GM12878 (cell line): ENCODE measurements at regions not wholly inside any gene's neighbourhood (a gene's known extent, or its start where the extent isn't known, plus 50 kb on each side); places are given as distances from the start of the nearest gene placed in this dataset.

ENCODE experiments used
- ATAC-seq: fragments of 200-7000 bp; cut with Tn5 transposase; 3 replicates; pipeline ENCODE4 v1.9.1; 2020; ENCODE audit warnings: mild to moderate bottlenecking, moderate library complexity
- BruUV-seq: library from RNA; stranded (reverse); fragments of 400-500 nt; replicated peaks from 2 replicates; lab custom pipeline; 2021; lab: Mats Ljungman, UMichigan
- CTCF ChIA-PET: fragments of 300-600 bp; sonication (Branson Sonifier 250); formaldehyde crosslinking; extraction: SDS; loops from one replicate; lab custom pipeline; 2021; ENCODE audit warnings: inconsistent platforms; lab: Yijun Ruan, JAX
- POLR2A ChIA-PET: fragments of 350-600 bp; formaldehyde crosslinking; extraction: SDS; loops from one replicate; lab custom pipeline; 2021; ENCODE audit warnings: inconsistent platforms; lab: Charles Lee
- RAD21 ChIA-PET: fragments of 300-600 bp; sonication (Branson Sonifier 250); formaldehyde crosslinking; loops from one replicate; lab custom pipeline; 2023; ENCODE audit warnings: antibody characterized with exemption; ENCODE audit not compliant: unreplicated experiment; lab: Charles Lee
- SMC1A ChIA-PET: fragments of 300-600 bp; sonication (Branson Sonifier 250); formaldehyde crosslinking; loops from one replicate; lab custom pipeline; 2023; ENCODE audit not compliant: unreplicated experiment, uncharacterized antibody; lab: Charles Lee
- DNase-seq: peaks from one replicate; pipeline ENCODE4 v3.0.0-alpha.2; 2011; ENCODE audit warnings: low read depth, low spot score
- FAIRE-seq: peaks from 3 replicates; lab custom pipeline; 2011; peaks lifted over from hg19 to GRCh38; lab: Jason Lieb, UNC
- H2AFZ ChIP-seq: 2 replicates; pipeline ENCODE4 v1.6.0; 2011; ENCODE audit warnings: low read depth, low read length, control low read depth; ENCODE audit not compliant: control insufficient read depth
- H3K27ac ChIP-seq: 2 replicates; pipeline ENCODE4 v1.5.1; 2011; ENCODE audit warnings: control low read depth; ENCODE audit not compliant: control insufficient read depth, insufficient read depth
- H3K27me3 ChIP-seq, 2 experiments: replicated peaks in 1 of 2; 2 replicates each; pipeline versions ENCODE4 v1.6.0 to v1.6.1; 2011; ENCODE audit warnings: low read length in 1 of 2; ENCODE audit not compliant: control insufficient read depth in 2 of 2, insufficient read depth in 2 of 2
- H3K36me3 ChIP-seq, 2 experiments: 2 replicates each; pipeline ENCODE4 v1.5.1; 2011; ENCODE audit warnings: low read length in 1 of 2; ENCODE audit not compliant: control insufficient read depth in 2 of 2, insufficient read depth in 2 of 2
- H3K4me1 ChIP-seq: 2 replicates; pipeline ENCODE4 v1.6.1; 2011; ENCODE audit warnings: mild to moderate bottlenecking, low read length, moderate library complexity, mixed read lengths; ENCODE audit not compliant: control insufficient read depth, insufficient read depth
- H3K4me2 ChIP-seq: 2 replicates; pipeline ENCODE4 v1.6.0; 2011; ENCODE audit warnings: control low read depth; ENCODE audit not compliant: control insufficient read depth, insufficient read depth
- H3K4me3 ChIP-seq: fragments of 200-600 bp; sonication (generic); 2 replicates; pipeline ENCODE4 v1.5.1; 2016
- H3K79me2 ChIP-seq: 2 replicates; pipeline ENCODE4 v1.6.0; 2011; ENCODE audit warnings: low read length; ENCODE audit not compliant: control insufficient read depth, insufficient read depth
- H3K9ac ChIP-seq: 2 replicates; pipeline ENCODE4 v1.8.0; 2011; ENCODE audit warnings: low read length, control low read depth, mixed read lengths; ENCODE audit not compliant: control insufficient read depth, insufficient read depth
- H3K9me3 ChIP-seq: replicated peaks from 3 replicates; pipeline ENCODE4 v1.5.1; 2011; ENCODE audit warnings: mild to moderate bottlenecking, low read length; ENCODE audit not compliant: control insufficient read depth, insufficient read depth
- H4K20me1 ChIP-seq: 2 replicates; pipeline ENCODE4 v1.6.0; 2011; ENCODE audit not compliant: control insufficient read depth, insufficient read depth
- ASH2L ChIP-seq: fragments of 300-600, 200-600 bp; sonication (generic); IDR thresholded peaks from 2 replicates; pipeline ENCODE4 v1.6.1; 2017; ENCODE audit warnings: low read depth, mild to moderate bottlenecking, borderline replicate concordance
- EED ChIP-seq: sonication (generic); IDR thresholded peaks from 2 replicates; pipeline ENCODE4 v1.6.1; 2016; ENCODE audit warnings: antibody characterized with exemption, low read depth
- EGR1 ChIP-seq, 2 experiments: IDR thresholded peaks; 1 replicate in 1 of 2; 2 replicates in 1 of 2; pipeline ENCODE4 v1.6.1; 2011 to 2012; ENCODE audit warnings: low read depth in 2 of 2, low read length in 2 of 2, borderline replicate concordance in 1 of 2, mild to moderate bottlenecking in 1 of 2, moderate library complexity in 1 of 2
- HDAC2 ChIP-seq: fragments of 200-600 bp; sonication (generic); IDR thresholded peaks from 2 replicates; pipeline ENCODE4 v1.6.1; 2017
- HDAC6 ChIP-seq: fragments of 200-600 bp; sonication (generic); IDR thresholded peaks from one replicate; pipeline ENCODE4 v1.8.0; 2017; ENCODE audit warnings: antibody characterized with exemption; ENCODE audit not compliant: unreplicated experiment
- KAT2A ChIP-seq: conservative IDR thresholded peaks from 2 replicates; pipeline ENCODE4 v1.6.1; 2011; ENCODE audit warnings: low read depth, low read length; ENCODE audit not compliant: control insufficient read depth
- POU2F2 ChIP-seq: IDR thresholded peaks from 3 replicates; pipeline ENCODE4 v1.6.1; 2011; ENCODE audit warnings: low read depth, mild to moderate bottlenecking, low read length, borderline replicate concordance
- RAD21 ChIP-seq: IDR thresholded peaks from 2 replicates; pipeline ENCODE4 v1.6.1; 2011; ENCODE audit warnings: mild to moderate bottlenecking, low read depth, low read length, moderate library complexity; ENCODE audit not compliant: insufficient read depth
- RELA ChIP-seq: fragments of 450-650 bp; IDR thresholded peaks from 2 replicates; pipeline ENCODE4 v1.8.0; 2014; ENCODE audit warnings: borderline replicate concordance; ENCODE audit not compliant: partially characterized antibody
- REST ChIP-seq: IDR thresholded peaks from 2 replicates; pipeline ENCODE4 v1.6.1; 2012; ENCODE audit warnings: mild to moderate bottlenecking, low read depth, low read length
- TAF1 ChIP-seq: IDR thresholded peaks from 2 replicates; pipeline ENCODE4 v1.6.1; 2011; ENCODE audit warnings: mild to moderate bottlenecking, low read depth, low read length, borderline replicate concordance
- TARDBP ChIP-seq: IDR thresholded peaks from 2 replicates; pipeline ENCODE4 v1.6.1; 2016; ENCODE audit warnings: borderline replicate concordance
- TBL1XR1 ChIP-seq: IDR thresholded peaks from 2 replicates; pipeline ENCODE4 v1.6.1; 2012; ENCODE audit warnings: low read depth, low read length, improper control_type of control experiment
- ZNF274 ChIP-seq: IDR thresholded peaks from one replicate; pipeline ENCODE4 v1.8.0; 2011; ENCODE audit not compliant: insufficient read length, insufficient read depth
- ZZZ3 ChIP-seq: IDR thresholded peaks from 2 replicates; pipeline ENCODE4 v1.6.1; 2011; ENCODE audit warnings: low read depth; ENCODE audit not compliant: control insufficient read depth, insufficient read length
- WGBS: methylation state at CpG from one replicate; pipeline ENCODE4 v1.1.6; 2016; ENCODE audit warnings: low lambda C conversion rate; ENCODE audit not compliant: insufficient replicate concordance, insufficient coverage; ENCODE audit errors: missing lambda C conversion rate; 5-methylcytosine and 5-hydroxymethylcytosine counted together
- in situ Hi-C: fragments of 300-500 bp; cut with MboI; formaldehyde crosslinking; loops from 9 replicates; pipeline ENCODE4 v1.14.3; 2018; ENCODE audit warnings: mixed read lengths
- intact Hi-C: fragments of 100-400 bp; cut with micrococcal nuclease; formaldehyde crosslinking; loops from one replicate; pipeline ENCODE4 v1.14.2; 2022; ENCODE audit not compliant: unreplicated experiment
- TF ChIP-seq, protein P1 (sequence below), 3 experiments: IDR thresholded peaks in 2 of 3; conservative IDR thresholded peaks in 1 of 3; 2 replicates each; pipeline ENCODE4 v1.5.1; 2011; ENCODE audit warnings: low read depth in 3 of 3, low read length in 3 of 3, mild to moderate bottlenecking in 3 of 3, control low read depth in 2 of 3, moderate library complexity in 2 of 3, inconsistent platforms in 1 of 3, mixed read lengths in 1 of 3; ENCODE audit not compliant: control insufficient read depth in 2 of 3, insufficient read depth in 1 of 3; ENCODE audit errors: extremely low read depth in 1 of 3
- TF ChIP-seq, protein P2 (sequence below): IDR thresholded peaks from 2 replicates; pipeline ENCODE4 v1.6.1; 2011; ENCODE audit warnings: mild to moderate bottlenecking, low read depth, low read length, moderate library complexity; ENCODE audit not compliant: insufficient replicate concordance
- TF ChIP-seq, protein P3 (sequence below): IDR thresholded peaks from 2 replicates; pipeline ENCODE4 v1.6.1; 2012; ENCODE audit warnings: low read depth, low read length, improper control_type of control experiment

GRCh38 chr9:115777610-115778009, 376.0 kb upstream of the PAPPA start:
- POLR2A ChIA-PET = no interaction called here
- Histone ChIP-seq H3K9ac (no peak overlapping the region), H3K27me3 (no peaks in the 10 kb centered on the region), H3K36me3 (no peaks in the 10 kb centered on the region), H3K4me2 (no peak overlapping the region), H3K4me3 (no peak overlapping the region), H3K4me1 (no peaks in the 10 kb centered on the region), H3K79me2 (no peaks in the 10 kb centered on the region), H2AFZ (no peak overlapping the region), H3K9me3 (no peaks in the 10 kb centered on the region)
- intact Hi-C loops (no loop called here), in situ Hi-C loops (no loop called here)
- RAD21 ChIA-PET = no interaction called here
- SMC1A ChIA-PET = no interaction called here
- BruUV-seq = no TSS peak
- WGBS = 20% methylated on average over 2 of the region's 2 CpGs
- no peak for ATAC-seq
- FAIRE-seq = no peak
- TF ChIP-seq, protein P1, sequence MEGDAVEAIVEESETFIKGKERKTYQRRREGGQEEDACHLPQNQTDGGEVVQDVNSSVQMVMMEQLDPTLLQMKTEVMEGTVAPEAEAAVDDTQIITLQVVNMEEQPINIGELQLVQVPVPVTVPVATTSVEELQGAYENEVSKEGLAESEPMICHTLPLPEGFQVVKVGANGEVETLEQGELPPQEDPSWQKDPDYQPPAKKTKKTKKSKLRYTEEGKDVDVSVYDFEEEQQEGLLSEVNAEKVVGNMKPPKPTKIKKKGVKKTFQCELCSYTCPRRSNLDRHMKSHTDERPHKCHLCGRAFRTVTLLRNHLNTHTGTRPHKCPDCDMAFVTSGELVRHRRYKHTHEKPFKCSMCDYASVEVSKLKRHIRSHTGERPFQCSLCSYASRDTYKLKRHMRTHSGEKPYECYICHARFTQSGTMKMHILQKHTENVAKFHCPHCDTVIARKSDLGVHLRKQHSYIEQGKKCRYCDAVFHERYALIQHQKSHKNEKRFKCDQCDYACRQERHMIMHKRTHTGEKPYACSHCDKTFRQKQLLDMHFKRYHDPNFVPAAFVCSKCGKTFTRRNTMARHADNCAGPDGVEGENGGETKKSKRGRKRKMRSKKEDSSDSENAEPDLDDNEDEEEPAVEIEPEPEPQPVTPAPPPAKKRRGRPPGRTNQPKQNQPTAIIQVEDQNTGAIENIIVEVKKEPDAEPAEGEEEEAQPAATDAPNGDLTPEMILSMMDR (IDR thresholded peaks at IDR 0.05 in 2 of 3, conservative IDR thresholded peaks at IDR 0.05 in 1 of 3; ENCODE audit: control insufficient read depth in 2 of 3, extremely low read depth in 1 of 3, insufficient read depth in 1 of 3, low read depth in 3 of 3, low read length in 3 of 3) = no peak
- TF ChIP-seq, protein P2, sequence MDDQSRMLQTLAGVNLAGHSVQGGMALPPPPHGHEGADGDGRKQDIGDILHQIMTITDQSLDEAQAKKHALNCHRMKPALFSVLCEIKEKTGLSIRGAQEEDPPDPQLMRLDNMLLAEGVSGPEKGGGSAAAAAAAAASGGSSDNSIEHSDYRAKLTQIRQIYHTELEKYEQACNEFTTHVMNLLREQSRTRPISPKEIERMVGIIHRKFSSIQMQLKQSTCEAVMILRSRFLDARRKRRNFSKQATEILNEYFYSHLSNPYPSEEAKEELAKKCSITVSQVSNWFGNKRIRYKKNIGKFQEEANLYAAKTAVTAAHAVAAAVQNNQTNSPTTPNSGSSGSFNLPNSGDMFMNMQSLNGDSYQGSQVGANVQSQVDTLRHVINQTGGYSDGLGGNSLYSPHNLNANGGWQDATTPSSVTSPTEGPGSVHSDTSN = no peak
- TF ChIP-seq ASH2L (no peak), EGR1 (IDR thresholded peaks at IDR 0.05; ENCODE audit: borderline replicate concordance in 1 of 2, low read depth in 2 of 2, low read length in 2 of 2) (no peak), KAT2A (no peak), HDAC2 (no peak), RAD21 (no peak), REST (no peak), TAF1 (no peak), RELA (no peak), POU2F2 (no peak), HDAC6 (no peak), ZZZ3 (no peak), TBL1XR1 (no peak), TARDBP (no peak), ZNF274 (no peak), EED (no peak)
- TF ChIP-seq, protein P3, sequence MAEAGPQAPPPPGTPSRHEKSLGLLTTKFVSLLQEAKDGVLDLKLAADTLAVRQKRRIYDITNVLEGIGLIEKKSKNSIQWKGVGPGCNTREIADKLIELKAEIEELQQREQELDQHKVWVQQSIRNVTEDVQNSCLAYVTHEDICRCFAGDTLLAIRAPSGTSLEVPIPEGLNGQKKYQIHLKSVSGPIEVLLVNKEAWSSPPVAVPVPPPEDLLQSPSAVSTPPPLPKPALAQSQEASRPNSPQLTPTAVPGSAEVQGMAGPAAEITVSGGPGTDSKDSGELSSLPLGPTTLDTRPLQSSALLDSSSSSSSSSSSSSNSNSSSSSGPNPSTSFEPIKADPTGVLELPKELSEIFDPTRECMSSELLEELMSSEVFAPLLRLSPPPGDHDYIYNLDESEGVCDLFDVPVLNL = no peak
- TF ChIP-seq, all 136 proteins: peak for 0
- Histone ChIP-seq H3K27ac (no peak overlapping the region), H4K20me1 (no peaks in the 10 kb centered on the region)
- no peak for DNase-seq
- CTCF ChIA-PET = no interaction called here
